ENCODE measurements at regions not wholly inside any gene's neighbourhood (a gene's known extent, or its start where the extent isn't known, plus 50 kb on each side); places are given as distances from the start of the nearest gene placed in this dataset.

DNA sequence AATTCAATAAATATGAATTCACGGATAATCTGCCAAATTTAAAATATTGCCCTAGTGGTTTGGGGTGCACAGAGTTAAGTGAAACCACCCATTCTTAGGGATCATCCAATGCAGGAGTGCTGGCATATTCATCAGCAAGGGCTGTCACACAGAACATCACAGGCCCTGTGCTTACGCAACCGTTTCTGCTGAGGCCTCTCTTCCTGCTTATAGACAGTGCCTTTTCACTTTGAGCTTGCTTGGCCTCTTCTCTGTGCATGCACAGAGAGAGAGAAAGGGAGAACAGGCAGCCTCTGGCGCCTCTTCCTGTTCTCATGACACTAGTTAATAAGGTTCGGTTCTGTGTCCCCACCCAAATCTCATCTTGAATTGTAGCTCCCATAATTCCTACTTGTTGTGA lies 366.3 kb downstream of the ICE1 start:
- TF ChIP-seq, protein P1, sequence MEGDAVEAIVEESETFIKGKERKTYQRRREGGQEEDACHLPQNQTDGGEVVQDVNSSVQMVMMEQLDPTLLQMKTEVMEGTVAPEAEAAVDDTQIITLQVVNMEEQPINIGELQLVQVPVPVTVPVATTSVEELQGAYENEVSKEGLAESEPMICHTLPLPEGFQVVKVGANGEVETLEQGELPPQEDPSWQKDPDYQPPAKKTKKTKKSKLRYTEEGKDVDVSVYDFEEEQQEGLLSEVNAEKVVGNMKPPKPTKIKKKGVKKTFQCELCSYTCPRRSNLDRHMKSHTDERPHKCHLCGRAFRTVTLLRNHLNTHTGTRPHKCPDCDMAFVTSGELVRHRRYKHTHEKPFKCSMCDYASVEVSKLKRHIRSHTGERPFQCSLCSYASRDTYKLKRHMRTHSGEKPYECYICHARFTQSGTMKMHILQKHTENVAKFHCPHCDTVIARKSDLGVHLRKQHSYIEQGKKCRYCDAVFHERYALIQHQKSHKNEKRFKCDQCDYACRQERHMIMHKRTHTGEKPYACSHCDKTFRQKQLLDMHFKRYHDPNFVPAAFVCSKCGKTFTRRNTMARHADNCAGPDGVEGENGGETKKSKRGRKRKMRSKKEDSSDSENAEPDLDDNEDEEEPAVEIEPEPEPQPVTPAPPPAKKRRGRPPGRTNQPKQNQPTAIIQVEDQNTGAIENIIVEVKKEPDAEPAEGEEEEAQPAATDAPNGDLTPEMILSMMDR (IDR thresholded peaks at IDR 0.05; ENCODE audit: low read length) = no peak
- TF ChIP-seq EZH2 (optimal IDR thresholded peaks at IDR 0.05; ENCODE audit: low read depth, low read length) = no peak
- no peak for TF ChIP-seq EZH2phosphoT487 (IDR thresholded peaks at IDR 0.05; ENCODE audit: low read length)

Measured in MM.1S (cell line).